GM18870 (cell line): ENCODE measurements at regions not wholly inside any gene's neighbourhood (a gene's known extent, or its start where the extent isn't known, plus 50 kb on each side); places are given as distances from the start of the nearest gene placed in this dataset.
"Not testable (repeated sequence)": the region's sequence is repeated elsewhere in the genome, so short reads cannot be mapped to it uniquely, and the experiment has no call there.

Experiments used
- ATAC-seq: cut with Tn5 transposase; IDR thresholded peaks from one replicate; pipeline ENCODE4 v1.9.1; 2021; ENCODE audit warnings: moderate library complexity; ENCODE audit not compliant: unreplicated experiment

DNA sequence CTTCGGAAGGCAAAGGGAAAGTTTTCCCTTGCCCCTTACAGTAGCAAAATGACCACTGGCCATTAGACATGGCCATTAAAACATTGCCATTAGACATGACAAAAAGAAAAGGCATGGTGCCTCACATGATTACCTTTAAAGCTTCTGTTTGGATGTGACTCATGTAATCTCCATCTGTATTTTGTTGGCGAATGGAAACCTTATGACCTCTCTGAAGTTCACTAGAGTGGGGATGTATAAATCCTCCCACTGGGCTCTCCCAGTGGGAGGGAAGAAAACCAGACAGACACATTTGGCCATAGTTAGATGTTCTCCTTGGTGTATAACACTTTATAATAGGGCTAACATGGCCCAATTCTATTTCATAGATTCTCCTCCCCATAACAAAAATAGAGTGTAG lies 152.6 kb downstream of the MAGEB17 start:
- ATAC-seq: no peak

- no peak for ATAC-seq
Measured at GRCh38 chrX:16320765-16321355, 153.6 kb downstream of the MAGEB17 start.

- ATAC-seq: no peak
Measured at GRCh38 chrX:16333453-16333852, 166.2 kb downstream of the MAGEB17 start.

DNA sequence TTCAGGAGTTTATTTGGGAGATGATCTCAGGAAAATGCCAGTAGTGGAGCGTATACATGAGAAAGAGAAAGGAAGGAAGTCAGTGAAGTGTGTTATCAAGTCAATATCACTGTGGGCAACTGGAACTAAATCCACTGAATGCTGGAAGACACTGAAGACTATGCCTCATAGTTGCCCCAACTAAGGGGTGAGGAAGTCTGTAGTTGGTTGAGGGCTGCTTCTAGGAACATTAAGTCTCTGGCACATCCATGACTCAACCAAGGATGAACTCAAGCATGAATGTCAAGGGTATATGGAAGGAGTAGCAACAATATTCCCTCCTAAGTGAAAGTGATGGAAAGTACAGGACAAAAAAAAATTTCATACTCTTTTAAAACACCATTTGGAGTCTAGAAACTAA lies 167.9 kb downstream of the MAGEB17 start:
- no peak for ATAC-seq

GRCh38 chrX:16347968-16348670 lies 180.8 kb downstream of the MAGEB17 start:
- ATAC-seq: no peak

DNA sequence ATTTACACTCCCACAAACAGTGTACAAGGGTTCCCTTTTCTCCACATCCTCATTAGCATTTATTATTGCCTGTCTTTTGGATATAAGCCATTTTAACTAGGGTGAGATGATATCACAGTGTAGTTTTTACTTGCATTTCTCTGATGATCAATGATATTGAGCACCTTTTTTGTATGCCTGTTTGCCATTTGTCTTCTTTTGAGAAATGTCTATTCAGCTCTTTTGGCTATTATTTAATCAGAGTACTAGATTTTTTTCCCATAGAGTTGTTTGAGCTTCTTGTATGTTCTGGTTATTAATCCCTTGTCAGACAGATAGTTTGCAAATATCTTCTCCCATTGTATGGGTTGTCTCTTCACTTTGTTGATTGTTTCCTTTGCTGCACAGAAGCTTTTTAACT lies 190.6 kb downstream of the MAGEB17 start:
- ATAC-seq: no peak

- not testable (repeated sequence) for ATAC-seq
Measured at GRCh38 chrX:16360056-16360455, 192.8 kb downstream of the MAGEB17 start.

GRCh38 chrX:16368696-16369095 lies 201.4 kb downstream of the MAGEB17 start:
- no peak for ATAC-seq

- ATAC-seq: no peak
Measured at GRCh38 chrX:16376056-16376455, 208.8 kb downstream of the MAGEB17 start.

DNA sequence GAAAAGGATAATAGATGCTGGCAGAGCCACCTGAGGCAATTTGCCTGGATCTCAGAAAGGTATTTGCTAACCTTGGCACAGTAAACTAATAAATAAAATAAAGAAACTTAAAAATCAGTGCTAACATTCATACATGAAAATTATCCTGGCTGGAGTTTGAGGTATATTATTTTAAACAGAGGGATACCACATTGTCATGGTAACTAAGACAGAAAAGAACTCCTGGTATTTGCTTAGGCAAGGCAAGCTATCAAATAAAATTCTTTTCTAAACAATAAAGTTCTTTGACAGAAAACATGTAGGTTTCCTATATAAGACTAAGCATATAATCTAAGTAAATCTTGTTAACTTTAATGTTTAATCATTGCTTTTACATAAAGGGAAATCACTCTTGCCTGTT lies 218.8 kb downstream of the MAGEB17 start:
- ATAC-seq: no peak

- ATAC-seq: no peak
Measured at GRCh38 chrX:16392597-16392996, 225.3 kb downstream of the MAGEB17 start.

- no peak for ATAC-seq
Measured at GRCh38 chrX:16394290-16394689, 227.0 kb downstream of the MAGEB17 start.

DNA sequence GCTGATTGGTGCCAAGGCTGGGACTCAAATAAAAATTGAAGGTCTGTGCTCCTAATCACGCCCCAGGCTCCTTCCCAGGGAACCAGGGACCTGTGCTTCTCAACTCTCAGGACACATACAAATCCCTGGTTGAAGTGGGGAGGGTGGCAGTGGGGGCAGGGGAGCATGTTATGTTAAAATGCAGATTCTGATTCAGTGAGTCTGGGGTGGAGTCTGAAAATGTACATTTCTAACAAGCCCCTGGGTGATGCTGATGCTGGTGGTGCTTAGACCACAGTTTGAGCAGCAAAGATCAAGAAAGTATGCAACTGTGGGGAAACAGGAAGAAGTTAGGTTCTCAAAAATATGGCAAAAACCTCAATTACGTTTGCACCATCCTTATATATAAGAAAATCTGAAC lies 236.5 kb downstream of the MAGEB17 start:
- no peak for ATAC-seq

- ATAC-seq: no peak
Measured at GRCh38 chrX:16416588-16416987, 233.4 kb upstream of the S100G start.

GRCh38 chrX:16418650-16419049 lies 231.3 kb upstream of the S100G start:
- ATAC-seq: no peak

DNA sequence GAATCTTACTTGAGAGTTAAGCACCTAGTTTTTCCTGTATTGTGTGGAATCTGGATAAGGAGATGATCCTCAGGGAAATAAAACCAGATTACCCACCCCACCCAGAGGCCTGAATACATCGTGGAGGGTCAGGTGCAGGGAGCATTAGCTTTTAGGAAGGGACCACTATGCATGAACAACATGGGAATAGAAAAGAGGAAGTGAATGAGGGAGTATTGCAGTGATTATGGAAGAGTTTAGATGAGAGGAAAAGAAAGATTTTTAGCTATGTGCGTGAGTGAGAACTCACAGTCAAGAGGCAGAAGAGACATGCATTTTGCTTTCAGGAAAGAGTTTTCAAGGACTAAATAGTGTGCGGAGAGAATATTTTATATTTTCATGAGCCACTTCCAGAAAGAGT lies 222.3 kb upstream of the S100G start:
- no peak for ATAC-seq

DNA sequence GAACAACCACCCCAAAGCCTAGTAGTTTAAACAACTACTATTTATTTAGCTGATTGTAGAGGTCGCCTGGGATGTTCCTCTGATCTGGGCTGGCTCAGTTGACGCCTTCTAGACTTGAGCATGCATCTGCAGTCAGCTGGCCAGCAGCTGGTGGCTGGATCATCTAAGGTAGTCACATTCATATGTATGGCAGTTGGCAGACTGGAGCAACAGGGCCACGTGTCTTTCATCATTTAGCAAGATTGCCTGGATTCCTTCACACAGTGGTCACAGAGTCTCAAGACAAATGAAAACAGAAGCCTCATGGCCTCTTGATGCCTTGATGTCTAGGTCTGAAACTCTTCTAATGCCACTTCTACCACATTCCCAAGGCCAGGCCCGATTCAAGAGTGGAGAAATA lies 220.6 kb upstream of the S100G start:
- ATAC-seq: no peak

DNA sequence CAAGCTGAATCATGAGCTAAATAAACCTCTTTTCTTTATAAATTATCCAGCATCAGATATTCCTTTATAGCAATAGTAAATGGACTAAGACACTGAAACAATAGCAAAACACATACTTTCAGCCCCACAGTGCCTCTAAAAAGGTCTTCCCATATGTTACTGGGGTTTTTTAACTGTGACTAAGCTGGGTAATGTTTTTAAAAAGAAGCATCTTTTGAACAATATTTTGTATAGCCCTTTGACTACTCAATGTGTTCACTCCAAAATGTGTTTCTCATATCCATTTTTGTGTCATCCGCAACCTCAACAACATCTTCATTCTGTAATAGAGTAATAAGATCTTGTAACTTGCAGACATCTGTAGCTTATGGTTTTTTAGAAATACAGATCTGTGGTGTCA lies 218.7 kb upstream of the S100G start:
- ATAC-seq: no peak

- no peak for ATAC-seq
Measured at GRCh38 chrX:16433021-16433420, 216.9 kb upstream of the S100G start.

DNA sequence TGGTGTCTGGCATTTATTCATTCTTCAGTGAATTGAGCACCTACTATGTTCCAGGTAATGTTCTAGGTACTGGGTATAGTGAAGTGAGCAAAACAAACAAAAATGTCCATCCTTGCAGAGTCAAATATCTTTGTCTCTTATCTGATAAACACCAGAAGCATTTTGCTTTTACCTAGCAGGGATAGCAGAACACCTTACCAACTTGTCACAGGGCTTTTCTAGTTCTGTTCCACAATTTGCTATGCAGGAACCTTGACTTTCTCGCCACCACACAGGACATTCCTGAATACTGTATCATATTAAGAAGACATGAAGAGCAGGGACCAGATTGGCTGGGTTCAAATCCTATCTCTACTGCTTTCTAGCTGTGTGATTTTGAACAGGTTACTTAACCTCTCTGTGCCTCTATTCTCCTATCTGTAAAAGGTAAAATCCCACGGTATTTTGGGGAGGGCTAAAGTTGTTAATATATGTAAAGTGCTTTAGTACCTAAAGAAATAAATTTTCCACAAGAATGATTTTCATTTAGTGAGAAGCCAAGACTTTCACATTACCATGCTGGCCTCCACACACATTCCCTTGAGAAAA lies 214.5 kb upstream of the S100G start:
- no peak for ATAC-seq

GRCh38 chrX:16436348-16437188 lies 213.4 kb upstream of the S100G start:
- ATAC-seq: no peak

- ATAC-seq: no peak
Measured at GRCh38 chrX:16440446-16440845, 209.5 kb upstream of the S100G start.
